Left renal pelvis (tissue), 4 donors: ENCODE measurements at regions not wholly inside any gene's neighbourhood (a gene's known extent, or its start where the extent isn't known, plus 50 kb on each side); places are given as distances from the start of the nearest gene placed in this dataset.

Experiments used
- DNase-seq, 4 donors: peaks; one replicate each; pipeline ENCODE4 v3.0.0-alpha.2; 2013; ENCODE audit warnings: low read depth in 4 of 4, low spot score in 3 of 4

DNA sequence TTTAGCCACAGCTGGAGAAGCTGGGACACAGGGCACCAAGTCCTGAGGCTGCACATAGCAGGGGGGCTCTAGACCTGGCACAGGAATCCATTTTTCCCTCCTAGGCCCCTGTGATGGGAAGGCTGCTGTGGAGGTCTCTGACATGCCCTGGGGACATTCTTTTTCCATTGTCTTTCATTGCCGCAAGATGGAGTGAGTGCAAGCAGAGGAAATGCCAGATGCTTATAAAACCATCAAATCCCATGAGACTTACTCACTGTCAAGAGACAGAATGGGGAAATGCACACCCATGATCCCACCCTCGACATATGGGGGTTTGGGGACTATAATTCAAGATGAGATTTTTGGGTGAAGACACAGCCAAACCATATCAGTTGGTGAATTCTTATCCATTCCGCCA is 94.7 kb upstream of the FERD3L start:
- no peak for DNase-seq

DNA sequence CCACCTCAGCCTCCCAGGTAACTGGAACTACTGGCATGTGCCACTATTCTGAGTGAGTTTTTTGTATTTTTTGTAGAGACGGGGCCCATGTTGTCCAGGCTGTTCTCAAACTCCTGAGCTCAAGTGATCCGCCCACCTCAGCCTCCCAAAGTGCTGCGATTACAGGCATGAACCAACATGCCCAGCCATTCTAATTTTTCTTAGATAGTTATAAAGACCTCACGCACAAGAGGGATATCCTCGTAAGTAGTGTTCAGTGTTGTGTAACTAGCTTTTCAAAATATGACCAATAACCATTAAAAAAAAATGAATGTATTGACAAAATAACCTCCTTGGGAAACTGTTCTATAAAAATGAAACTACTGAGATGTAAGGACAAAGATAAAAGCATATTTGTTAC is 90.5 kb upstream of the FERD3L start:
- DNase-seq = no peak

DNA sequence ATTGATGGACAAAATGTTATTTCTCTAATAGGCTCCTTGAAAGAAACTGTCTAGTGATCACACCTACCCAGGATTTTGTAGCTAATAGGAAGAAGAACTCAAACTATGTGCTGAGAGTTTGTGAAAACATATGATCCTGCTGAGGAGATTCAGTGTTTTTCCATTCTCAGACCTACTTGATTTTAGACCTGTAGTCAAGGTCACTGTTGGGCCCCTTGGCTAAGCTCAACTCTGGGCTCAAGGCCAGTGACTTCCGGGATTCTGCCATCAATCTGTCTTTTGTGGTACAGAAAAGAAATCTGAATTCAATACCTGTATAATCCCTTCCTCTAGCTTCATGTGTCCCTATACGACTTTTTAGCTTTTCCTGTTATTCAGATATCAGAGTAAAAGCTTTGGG is 79.7 kb upstream of the FERD3L start:
- no peak for DNase-seq

- peak; percentile 36 to 66 (median 50) for DNase-seq
Observed at GRCh38 chr7:19215412-19215811, 70.2 kb upstream of the FERD3L start.

- DNase-seq = no peak
Observed at GRCh38 chr7:19213746-19214145, 68.5 kb upstream of the FERD3L start.

DNA sequence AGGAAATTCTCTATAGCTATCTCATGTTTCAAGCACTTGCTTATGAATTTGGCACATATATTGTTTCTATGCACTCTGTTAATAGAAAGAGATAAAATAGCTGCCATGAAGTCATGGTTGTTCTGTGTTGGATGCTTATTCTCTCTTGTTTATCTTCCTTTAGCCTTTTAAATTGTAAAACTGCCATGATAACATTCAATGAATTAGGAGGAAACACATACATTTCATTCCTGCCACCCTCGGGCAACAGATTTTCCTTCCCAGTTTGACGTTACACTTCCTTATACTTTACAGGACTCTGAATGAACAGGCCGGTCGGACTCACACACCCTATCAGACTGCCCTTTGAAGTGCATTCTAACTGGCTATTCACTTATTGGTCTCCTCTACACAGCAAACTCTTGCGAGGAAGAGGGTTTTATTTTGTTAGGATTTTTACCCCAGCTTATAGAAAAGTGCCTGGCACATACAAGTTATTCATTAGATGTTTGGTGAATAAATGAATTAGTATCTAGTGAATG is 65.7 kb upstream of the FERD3L start:
- DNase-seq = no peak

DNA sequence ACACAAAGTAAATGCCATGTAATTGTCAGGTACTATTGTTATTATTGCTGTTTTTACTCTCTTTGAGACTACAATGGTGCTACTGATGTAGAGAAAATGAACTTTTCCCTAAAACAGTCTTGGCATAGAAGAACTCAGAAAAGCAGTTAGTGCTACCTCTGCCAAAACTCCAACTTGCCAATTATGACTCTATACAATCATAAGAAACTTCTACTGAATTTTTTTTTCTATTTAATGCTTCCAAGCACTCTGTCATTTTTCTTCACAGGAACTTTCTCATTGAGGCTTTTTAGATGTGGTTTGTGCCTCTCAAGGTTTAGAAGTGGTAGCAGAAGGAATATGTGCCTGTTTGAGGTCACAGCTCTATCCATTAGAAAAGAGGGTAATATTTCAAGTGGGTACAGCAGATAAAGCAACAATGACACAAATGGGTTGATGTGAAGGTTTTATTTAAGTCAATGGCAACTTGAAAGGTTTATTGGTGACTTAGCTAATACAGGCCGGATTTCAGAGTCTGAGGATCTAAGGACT is 64.0 kb upstream of the FERD3L start:
- no peak for DNase-seq

- DNase-seq = no peak
Observed at GRCh38 chr7:19206721-19207120, 61.5 kb upstream of the FERD3L start.

- no peak for DNase-seq
Observed at GRCh38 chr7:19203686-19204085, 58.5 kb upstream of the FERD3L start.

GRCh38 chr7:19202599-19202998 is 57.4 kb upstream of the FERD3L start:
- DNase-seq = no peak
